ENCODE measurements at regions not wholly inside any gene's neighbourhood (a gene's known extent, or its start where the extent isn't known, plus 50 kb on each side); places are given as distances from the start of the nearest gene placed in this dataset.

GRCh38 chr1:143748906-143749305 lies 222.9 kb downstream of the FAM72C start:
- H4K8ac ChIP-seq (ENCODE audit: extremely low read depth, insufficient read depth, low read length) = no peak overlapping the region
- no peaks in the 10 kb centered on the region for H3K79me2 ChIP-seq (ENCODE audit: control insufficient read depth in 1 of 2, insufficient read depth in 2 of 2, low read length in 2 of 2)
- H3K4me2 ChIP-seq (ENCODE audit: insufficient read depth in 1 of 2, low read depth in 2 of 2, low read length in 2 of 2) = no peak overlapping the region
- no peak overlapping the region for H4K5ac ChIP-seq (ENCODE audit: insufficient read length, low read depth, low read length)
- no peak for DNase-seq (ENCODE audit: low read depth in 1 of 2, low spot score in 2 of 2)
- no peak overlapping the region for H3K23ac ChIP-seq (ENCODE audit: insufficient read length)
- H3K56ac ChIP-seq (replicated peaks; ENCODE audit: insufficient read length, low read depth, low read length) = no peak overlapping the region
- CTCF ChIA-PET (ENCODE audit: partially characterized antibody) = no interaction called here
- no peaks in the 10 kb centered on the region for H3K79me1 ChIP-seq (ENCODE audit: low read depth, low read length)
- WGBS, 2 experiments (ENCODE audit: extremely low coverage in 1 of 2, insufficient coverage in 1 of 2, insufficient read length in 1 of 2, insufficient replicate concordance in 2 of 2, low coverage in 1 of 2, low lambda C conversion rate in 2 of 2, missing lambda C conversion rate in 1 of 2) = 75% methylated on average over 2 of the region's 3 CpGs; no CpG with 5 or more reads in 1 of the 2 experiments
- H3K4me1 ChIP-seq (replicated peaks in 1 of 4; ENCODE audit: control insufficient read depth in 3 of 4, insufficient read depth in 4 of 4, low read length in 3 of 4) = no peaks in the 10 kb centered on the region
- no peak overlapping the region for H2BK120ac ChIP-seq (replicated peaks; ENCODE audit: low read depth, low read length)
- no peak overlapping the region for H2AK5ac ChIP-seq (ENCODE audit: low read depth, low read length)
- TF ChIP-seq KDM5A (IDR thresholded peaks at IDR 0.05; ENCODE audit: low read length) (no peak), MAFK (IDR thresholded peaks at IDR 0.05; ENCODE audit: low read depth, low read length) (no peak), RAD21 (IDR thresholded peaks at IDR 0.05 in 1 of 2, conservative IDR thresholded peaks at IDR 0.05 in 1 of 2; ENCODE audit: low read depth in 2 of 2, low read length in 2 of 2) (no peak)
- TF ChIP-seq, protein P1, sequence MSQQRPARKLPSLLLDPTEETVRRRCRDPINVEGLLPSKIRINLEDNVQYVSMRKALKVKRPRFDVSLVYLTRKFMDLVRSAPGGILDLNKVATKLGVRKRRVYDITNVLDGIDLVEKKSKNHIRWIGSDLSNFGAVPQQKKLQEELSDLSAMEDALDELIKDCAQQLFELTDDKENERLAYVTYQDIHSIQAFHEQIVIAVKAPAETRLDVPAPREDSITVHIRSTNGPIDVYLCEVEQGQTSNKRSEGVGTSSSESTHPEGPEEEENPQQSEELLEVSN (IDR thresholded peaks at IDR 0.05) = no peak
- POLR2A ChIA-PET (ENCODE audit: partially characterized antibody) = no interaction called here
- H3K27me3 ChIP-seq (replicated peaks in 1 of 4; ENCODE audit: control insufficient read depth in 3 of 4, extremely low read depth in 1 of 4, insufficient read depth in 3 of 4, low read length in 3 of 4) = no peaks in the 10 kb centered on the region
- peaks cover 0 to 5% of the 10 kb centered on the region in 2 experiments; a peak in 1 of 4 replicates for H3K9me3 ChIP-seq (ENCODE audit: insufficient read depth in 2 of 2, low read depth in 1 of 2, low read length in 1 of 2)
- no peak overlapping the region for H2BK12ac ChIP-seq (ENCODE audit: low read depth, low read length)
- no peak overlapping the region for H3K4ac ChIP-seq (replicated peaks; ENCODE audit: insufficient read length, low read depth, low read length)
- H3K36me3 ChIP-seq (ENCODE audit: control insufficient read depth in 2 of 4, insufficient read depth in 4 of 4, low read length in 3 of 4) = no peaks in the 10 kb centered on the region
- no peak overlapping the region for H3K9ac ChIP-seq (replicated peaks in 1 of 4; ENCODE audit: extremely low read depth in 1 of 4, low read depth in 3 of 4, low read length in 3 of 4)
- H2BK20ac ChIP-seq (ENCODE audit: low read length) = no peak overlapping the region
- no peak overlapping the region for H2AFZ ChIP-seq (ENCODE audit: low read length)
- H3K18ac ChIP-seq (ENCODE audit: extremely low read depth, low read length) = no peak overlapping the region
- no peak overlapping the region for H2BK5ac ChIP-seq (ENCODE audit: low read depth, low read length)
- H3K27ac ChIP-seq (ENCODE audit: low read depth, low read length) = no peak overlapping the region
- no peak overlapping the region for H3K4me3 ChIP-seq (ENCODE audit: extremely low read depth in 1 of 4, insufficient read depth in 2 of 4, low read depth in 3 of 4, low read length in 4 of 4)
- no peaks in the 10 kb centered on the region for H3K23me2 ChIP-seq (ENCODE audit: low read depth, low read length)
- H4K91ac ChIP-seq (replicated peaks; ENCODE audit: insufficient read length, low read length) = no peak overlapping the region
- no peak overlapping the region for H3K14ac ChIP-seq (ENCODE audit: insufficient read length)
- FAIRE-seq = no peak
- H4K20me1 ChIP-seq (replicated peaks in 1 of 2; ENCODE audit: control insufficient read depth in 1 of 2, insufficient read depth in 2 of 2, low read length in 2 of 2) = no peaks in the 10 kb centered on the region
- H2BK15ac ChIP-seq (ENCODE audit: low read length) = no peak overlapping the region
